ENCODE measurements at regions not wholly inside any gene's neighbourhood (a gene's known extent, or its start where the extent isn't known, plus 50 kb on each side); places are given as distances from the start of the nearest gene placed in this dataset.
"Not testable (repeated sequence)": the region's sequence is repeated elsewhere in the genome, so short reads cannot be mapped to it uniquely, and the experiment has no call there.

- DNase-seq (ENCODE audit: low read depth in 2 of 2), result peak in 1 of 2 donors; percentile 62
These were observed 1304.3 kb upstream of the DDX18 start for GRCh38 chr2:116510117-116510671.

- DNase-seq (ENCODE audit: low read depth in 2 of 2), result no peak
These were observed 1303.1 kb upstream of the DDX18 start for GRCh38 chr2:116511426-116511825.

GRCh38 chr2:116513991-116514390 is 1300.5 kb upstream of the DDX18 start:
- DNase-seq (ENCODE audit: low read depth in 2 of 2), result peak in 1 of 2 donors; percentile 58

GRCh38 chr2:116517936-116518335 is 1296.6 kb upstream of the DDX18 start:
- DNase-seq (ENCODE audit: low read depth in 2 of 2), result no peak

GRCh38 chr2:116537811-116538210 is 1276.7 kb upstream of the DDX18 start:
- no peak for DNase-seq (ENCODE audit: low read depth in 2 of 2)

- no peak for DNase-seq (ENCODE audit: low read depth in 2 of 2)
These were observed 1269.0 kb upstream of the DDX18 start for GRCh38 chr2:116545286-116546068.

- DNase-seq (ENCODE audit: low read depth in 2 of 2), result not testable (repeated sequence)
These were observed 1261.6 kb upstream of the DDX18 start for GRCh38 chr2:116552738-116553419.

- DNase-seq (ENCODE audit: low read depth in 2 of 2), result no peak
These were observed 1234.3 kb upstream of the DDX18 start for GRCh38 chr2:116580209-116580608.

- DNase-seq (ENCODE audit: low read depth in 2 of 2), result no peak
These were observed 1231.6 kb upstream of the DDX18 start for GRCh38 chr2:116582850-116583249.

- no peak for DNase-seq (ENCODE audit: low read depth in 2 of 2)
These were observed 1228.7 kb upstream of the DDX18 start for GRCh38 chr2:116585669-116586327.

GRCh38 chr2:116586328-116586689 is 1228.2 kb upstream of the DDX18 start:
- DNase-seq (ENCODE audit: low read depth in 2 of 2), result no peak

All from lung microvascular endothelial cell (primary cell).